A549 (cell line): ENCODE measurements at regions not wholly inside any gene's neighbourhood (a gene's known extent, or its start where the extent isn't known, plus 50 kb on each side); places are given as distances from the start of the nearest gene placed in this dataset.

Experiments used
- ATAC-seq, 2 experiments: fragments of 200-7000 bp in 1 of 2; fragments of >200 bp in 1 of 2; cut with Nextera tagmentation in 1 of 2; cut with Tn5 transposase in 1 of 2; 3 replicates each; pipeline versions ENCODE4 v1.8.0 to v1.9.1; 2018 to 2020; ENCODE audit warnings: mild to moderate bottlenecking in 1 of 2, moderate library complexity in 1 of 2
- CTCF ChIA-PET: fragments of 300-600 bp; sonication (Branson Sonifier 250); formaldehyde crosslinking; extraction: SDS; loops from one replicate; lab custom pipeline; 2021; ENCODE audit warnings: antibody characterized with exemption, inconsistent platforms; lab: Yijun Ruan, JAX
- POLR2A ChIA-PET: fragments of 350-600 bp; formaldehyde crosslinking; extraction: SDS; loops from one replicate; lab custom pipeline; 2021; ENCODE audit warnings: antibody characterized with exemption, inconsistent platforms; lab: Yijun Ruan, JAX
- DNase-seq, 2 experiments: peaks; one replicate each; pipeline versions ENCODE4 v3.0.0 to v3.0.0-alpha.2; 2011 to 2016; ENCODE audit warnings: low read depth in 1 of 2, low spot score in 1 of 2
- FAIRE-seq: peaks from 2 replicates; lab custom pipeline; 2011; peaks lifted over from hg19 to GRCh38; lab: Jason Lieb, UNC
- H3K27ac ChIP-seq, 2 experiments: fragments of >200 bp; sonication (Bioruptor Twin); formaldehyde crosslinking; 3 replicates each; pipeline ENCODE4 v1.5.1; 2016 to 2017
- H3K4me1 ChIP-seq: fragments of >200 bp; sonication (Bioruptor Twin); formaldehyde crosslinking; 3 replicates; pipeline ENCODE4 v1.6.1; 2016
- H3K4me2 ChIP-seq: fragments of >200 bp; sonication (Bioruptor Twin); formaldehyde crosslinking; 3 replicates; pipeline ENCODE4 v1.6.1; 2016
- H3K4me3 ChIP-seq: fragments of >200 bp; sonication (Bioruptor Twin); formaldehyde crosslinking; 3 replicates; pipeline ENCODE4 v1.5.1; 2016
- H3K9me3 ChIP-seq: fragments of >200 bp; sonication (Bioruptor Twin); formaldehyde crosslinking; 3 replicates; pipeline ENCODE4 v1.6.1; 2016
- BHLHE40 ChIP-seq: IDR thresholded peaks from 2 replicates; pipeline ENCODE4 v1.6.1; 2012; ENCODE audit warnings: low read depth, low read length, inconsistent platforms
- CBX8 ChIP-seq: fragments of 200-600 bp; sonication (generic); IDR thresholded peaks from 2 replicates; pipeline ENCODE4 v1.6.1; 2016
- CEBPB ChIP-seq, 2 experiments: fragments of >200 bp in 1 of 2; sonication (Bioruptor Twin) in 1 of 2; formaldehyde crosslinking in 1 of 2; IDR thresholded peaks; 2 replicates each; pipeline ENCODE4 v1.6.1; 2012 to 2016
- CHD4 ChIP-seq: fragments of 200-600 bp; sonication (generic); IDR thresholded peaks from 2 replicates; pipeline ENCODE4 v1.6.1; 2016; ENCODE audit warnings: antibody characterized with exemption, mild to moderate bottlenecking, borderline replicate concordance
- EHMT2 ChIP-seq: fragments of 200-600 bp; sonication (generic); IDR thresholded peaks from 2 replicates; pipeline ENCODE4 v1.6.1; 2016; ENCODE audit warnings: antibody characterized with exemption, low read depth, mild to moderate bottlenecking, moderate library complexity
- ESRRA ChIP-seq: fragments of 150-350 bp; IDR thresholded peaks from 2 replicates; pipeline ENCODE4 v1.6.1; 2014; ENCODE audit warnings: mild to moderate bottlenecking, low read length, borderline replicate concordance
- FOXS1 ChIP-seq: fragments of 250-450 bp; sonication (Bioruptor Pico); IDR thresholded peaks from 2 replicates; pipeline ENCODE4 v1.5.0; 2020; ENCODE audit warnings: mild to moderate bottlenecking, moderate library complexity
- HDAC2 ChIP-seq: fragments of 200-600 bp; sonication (generic); IDR thresholded peaks from 2 replicates; pipeline ENCODE4 v1.6.1; 2016
- HOXB5 ChIP-seq: fragments of 250-450 bp; sonication (Bioruptor Pico); IDR thresholded peaks from 2 replicates; pipeline ENCODE4 v1.5.0; 2020; ENCODE audit warnings: mild to moderate bottlenecking, moderate library complexity
- MAFK ChIP-seq: fragments of 450-650 bp; IDR thresholded peaks from 2 replicates; pipeline ENCODE4 v1.6.1; 2014; ENCODE audit not compliant: partially characterized antibody
- MYC ChIP-seq: IDR thresholded peaks from 2 replicates; pipeline ENCODE4 v1.6.1; 2012; ENCODE audit warnings: mild to moderate bottlenecking, inconsistent platforms, low read length, improper control_type of control experiment, borderline replicate concordance
- NPAS2 ChIP-seq: fragments of 250-450 bp; sonication (Bioruptor Pico); IDR thresholded peaks from 2 replicates; pipeline ENCODE4 v1.8.0; 2022; ENCODE audit warnings: mild to moderate bottlenecking, moderate library complexity, borderline replicate concordance
- NR3C1 ChIP-seq: fragments of >200 bp; sonication (Bioruptor Twin); formaldehyde crosslinking; IDR thresholded peaks from 3 replicates; pipeline ENCODE4 v1.6.1; 2017
- POLR2A ChIP-seq: IDR thresholded peaks from 2 replicates; pipeline ENCODE4 v1.6.1; 2012; ENCODE audit warnings: mild to moderate bottlenecking, low read length
- POLR2AphosphoS2 ChIP-seq: conservative IDR thresholded peaks from 2 replicates; pipeline ENCODE4 v1.6.1; 2012; ENCODE audit warnings: low read length, improper control_type of control experiment, inconsistent platforms
- RCOR1 ChIP-seq: fragments of 150-350 bp; IDR thresholded peaks from 2 replicates; pipeline ENCODE4 v1.6.1; 2014; ENCODE audit warnings: antibody characterized with exemption, low read length, low read depth
- RNF2 ChIP-seq: fragments of 200-600 bp; sonication (generic); IDR thresholded peaks from 2 replicates; pipeline ENCODE4 v1.6.1; 2016; ENCODE audit warnings: low read depth, mild to moderate bottlenecking, antibody characterized with exemption, moderate library complexity, borderline replicate concordance
- TFCP2L1 ChIP-seq: fragments of 250-450 bp; sonication (Bioruptor Pico); IDR thresholded peaks from 2 replicates; pipeline ENCODE4 v1.5.0; 2021; ENCODE audit warnings: mild to moderate bottlenecking
- ZC3H11A ChIP-seq: fragments of 450-650 bp; IDR thresholded peaks from 2 replicates; pipeline ENCODE4 v1.6.1; 2014; ENCODE audit warnings: antibody characterized with exemption, mild to moderate bottlenecking
- ZNF302 ChIP-seq: fragments of 250-450 bp; sonication (Bioruptor Pico); IDR thresholded peaks from 2 replicates; pipeline ENCODE4 v1.9.0; 2021; ENCODE audit warnings: inconsistent platforms, mild to moderate bottlenecking, moderate library complexity
- whole genome bisulfite sequencing: methylation state at CpG from one replicate; pipeline ENCODE4 v1.1.6; 2017; ENCODE audit errors: missing lambda C conversion rate; 5-methylcytosine and 5-hydroxymethylcytosine counted together
- TF ChIP-seq, protein P1 (sequence below): fragments of >200 bp; sonication (Bioruptor Twin); formaldehyde crosslinking; IDR thresholded peaks from 3 replicates; pipeline ENCODE4 v1.5.1; 2016
- TF ChIP-seq, protein P2 (sequence below): fragments of >200 bp; sonication (Bioruptor Twin); formaldehyde crosslinking; IDR thresholded peaks from 3 replicates; pipeline ENCODE4 v1.6.1; 2016
- TF ChIP-seq, protein P3 (sequence below): fragments of 200-600 bp; sonication (generic); IDR thresholded peaks from 2 replicates; pipeline ENCODE4 v1.6.1; 2016; ENCODE audit warnings: antibody characterized with exemption, mild to moderate bottlenecking, moderate library complexity
- TF ChIP-seq, protein P4 (sequence below): IDR thresholded peaks from 2 replicates; pipeline ENCODE4 v1.6.1; 2012; ENCODE audit warnings: low read depth, borderline replicate concordance
- TF ChIP-seq, protein P5 (sequence below): fragments of 150-350 bp; IDR thresholded peaks from 2 replicates; pipeline ENCODE4 v1.6.1; 2014; ENCODE audit warnings: low read depth, mild to moderate bottlenecking, low read length

DNA sequence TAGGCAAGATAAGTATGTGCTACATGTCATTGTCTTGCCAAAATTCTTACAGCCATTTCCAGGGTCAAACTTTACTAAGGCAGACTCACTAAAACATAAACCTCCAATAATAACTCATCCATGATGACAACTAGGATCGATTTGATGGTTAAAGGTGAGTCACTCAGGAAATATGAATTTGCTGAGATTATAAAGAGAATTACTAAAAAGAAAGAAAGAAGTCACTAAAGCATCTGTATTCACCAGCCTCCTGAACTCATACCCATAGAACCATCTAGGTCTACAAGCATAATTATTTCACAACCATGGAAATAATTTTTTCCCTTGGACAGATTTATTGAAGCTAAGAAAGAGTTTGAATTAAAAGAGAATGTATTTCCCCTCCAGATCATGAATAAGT lies 258.6 kb downstream of the TLE1 start (continued):
- TF ChIP-seq, protein P1, sequence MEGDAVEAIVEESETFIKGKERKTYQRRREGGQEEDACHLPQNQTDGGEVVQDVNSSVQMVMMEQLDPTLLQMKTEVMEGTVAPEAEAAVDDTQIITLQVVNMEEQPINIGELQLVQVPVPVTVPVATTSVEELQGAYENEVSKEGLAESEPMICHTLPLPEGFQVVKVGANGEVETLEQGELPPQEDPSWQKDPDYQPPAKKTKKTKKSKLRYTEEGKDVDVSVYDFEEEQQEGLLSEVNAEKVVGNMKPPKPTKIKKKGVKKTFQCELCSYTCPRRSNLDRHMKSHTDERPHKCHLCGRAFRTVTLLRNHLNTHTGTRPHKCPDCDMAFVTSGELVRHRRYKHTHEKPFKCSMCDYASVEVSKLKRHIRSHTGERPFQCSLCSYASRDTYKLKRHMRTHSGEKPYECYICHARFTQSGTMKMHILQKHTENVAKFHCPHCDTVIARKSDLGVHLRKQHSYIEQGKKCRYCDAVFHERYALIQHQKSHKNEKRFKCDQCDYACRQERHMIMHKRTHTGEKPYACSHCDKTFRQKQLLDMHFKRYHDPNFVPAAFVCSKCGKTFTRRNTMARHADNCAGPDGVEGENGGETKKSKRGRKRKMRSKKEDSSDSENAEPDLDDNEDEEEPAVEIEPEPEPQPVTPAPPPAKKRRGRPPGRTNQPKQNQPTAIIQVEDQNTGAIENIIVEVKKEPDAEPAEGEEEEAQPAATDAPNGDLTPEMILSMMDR, result no peak
- TF ChIP-seq MAFK, result no peak
- no peak for TF ChIP-seq TFCP2L1 (CRISPR knock-in tag)

DNA sequence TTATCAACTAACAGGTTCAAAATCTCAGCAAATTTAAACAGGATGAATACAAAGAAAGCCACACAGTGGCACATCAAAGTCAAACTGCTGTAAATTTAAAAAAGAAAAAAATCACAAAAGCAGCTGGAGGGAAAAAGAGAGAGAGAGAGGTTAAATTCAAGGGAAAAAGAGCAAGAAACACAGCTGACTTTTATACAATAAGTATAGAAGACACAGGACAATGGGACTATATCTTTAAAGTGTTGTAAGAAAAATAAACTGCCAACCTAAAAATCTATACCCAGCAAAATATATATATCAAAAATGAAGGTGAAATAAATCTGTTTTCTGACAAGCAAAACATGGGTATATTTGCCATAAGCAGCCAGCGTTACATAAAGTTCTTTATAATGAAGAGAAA lies 261.5 kb downstream of the TLE1 start:
- H3K4me3 ChIP-seq, result no peak overlapping the region
- H3K9me3 ChIP-seq, result peaks cover 23% of the 10 kb centered on the region
- TF ChIP-seq, protein P2, sequence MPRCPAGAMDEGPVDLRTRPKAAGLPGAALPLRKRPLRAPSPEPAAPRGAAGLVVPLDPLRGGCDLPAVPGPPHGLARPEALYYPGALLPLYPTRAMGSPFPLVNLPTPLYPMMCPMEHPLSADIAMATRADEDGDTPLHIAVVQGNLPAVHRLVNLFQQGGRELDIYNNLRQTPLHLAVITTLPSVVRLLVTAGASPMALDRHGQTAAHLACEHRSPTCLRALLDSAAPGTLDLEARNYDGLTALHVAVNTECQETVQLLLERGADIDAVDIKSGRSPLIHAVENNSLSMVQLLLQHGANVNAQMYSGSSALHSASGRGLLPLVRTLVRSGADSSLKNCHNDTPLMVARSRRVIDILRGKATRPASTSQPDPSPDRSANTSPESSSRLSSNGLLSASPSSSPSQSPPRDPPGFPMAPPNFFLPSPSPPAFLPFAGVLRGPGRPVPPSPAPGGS, result no peak
- TF ChIP-seq BHLHE40 (no peak), NPAS2 (CRISPR knock-in tag) (no peak), HDAC2 (no peak)
- TF ChIP-seq, protein P3, sequence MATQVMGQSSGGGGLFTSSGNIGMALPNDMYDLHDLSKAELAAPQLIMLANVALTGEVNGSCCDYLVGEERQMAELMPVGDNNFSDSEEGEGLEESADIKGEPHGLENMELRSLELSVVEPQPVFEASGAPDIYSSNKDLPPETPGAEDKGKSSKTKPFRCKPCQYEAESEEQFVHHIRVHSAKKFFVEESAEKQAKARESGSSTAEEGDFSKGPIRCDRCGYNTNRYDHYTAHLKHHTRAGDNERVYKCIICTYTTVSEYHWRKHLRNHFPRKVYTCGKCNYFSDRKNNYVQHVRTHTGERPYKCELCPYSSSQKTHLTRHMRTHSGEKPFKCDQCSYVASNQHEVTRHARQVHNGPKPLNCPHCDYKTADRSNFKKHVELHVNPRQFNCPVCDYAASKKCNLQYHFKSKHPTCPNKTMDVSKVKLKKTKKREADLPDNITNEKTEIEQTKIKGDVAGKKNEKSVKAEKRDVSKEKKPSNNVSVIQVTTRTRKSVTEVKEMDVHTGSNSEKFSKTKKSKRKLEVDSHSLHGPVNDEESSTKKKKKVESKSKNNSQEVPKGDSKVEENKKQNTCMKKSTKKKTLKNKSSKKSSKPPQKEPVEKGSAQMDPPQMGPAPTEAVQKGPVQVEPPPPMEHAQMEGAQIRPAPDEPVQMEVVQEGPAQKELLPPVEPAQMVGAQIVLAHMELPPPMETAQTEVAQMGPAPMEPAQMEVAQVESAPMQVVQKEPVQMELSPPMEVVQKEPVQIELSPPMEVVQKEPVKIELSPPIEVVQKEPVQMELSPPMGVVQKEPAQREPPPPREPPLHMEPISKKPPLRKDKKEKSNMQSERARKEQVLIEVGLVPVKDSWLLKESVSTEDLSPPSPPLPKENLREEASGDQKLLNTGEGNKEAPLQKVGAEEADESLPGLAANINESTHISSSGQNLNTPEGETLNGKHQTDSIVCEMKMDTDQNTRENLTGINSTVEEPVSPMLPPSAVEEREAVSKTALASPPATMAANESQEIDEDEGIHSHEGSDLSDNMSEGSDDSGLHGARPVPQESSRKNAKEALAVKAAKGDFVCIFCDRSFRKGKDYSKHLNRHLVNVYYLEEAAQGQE, result no peak
- FAIRE-seq (no peak), ATAC-seq (no peak), DNase-seq (no peak)
- CTCF ChIA-PET, result no interaction called here
- POLR2A ChIA-PET, result no interaction called here
- H3K4me2 ChIP-seq, result no peak overlapping the region
- WGBS, result 89% methylated on average over 1 of the region's 1 CpG
- no peaks in the 10 kb centered on the region for H3K4me1 ChIP-seq
- H3K27ac ChIP-seq, result no peak overlapping the region

DNA sequence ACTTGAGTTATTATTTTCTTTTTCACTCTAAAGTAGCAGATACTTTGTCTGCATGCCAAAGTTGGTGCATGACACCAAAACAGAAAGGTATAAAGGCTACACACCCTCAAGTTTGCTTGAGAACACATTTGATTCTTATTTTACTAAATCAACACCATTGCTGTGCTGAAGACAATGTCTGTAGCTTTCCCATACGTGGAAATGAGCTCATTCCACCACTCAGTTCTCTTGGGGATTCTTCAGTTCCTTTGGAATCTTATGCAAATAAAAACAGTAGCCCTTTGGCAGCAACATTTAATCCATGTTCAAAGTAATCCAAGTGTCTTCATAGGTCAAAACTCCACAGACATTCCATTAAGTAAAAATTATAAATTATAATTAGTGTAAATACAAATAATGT lies 264.9 kb downstream of the TLE1 start:
- FAIRE-seq, result no peak
- H3K9me3 ChIP-seq, result peaks cover 32% of the 10 kb centered on the region
- H3K4me3 ChIP-seq, result no peak overlapping the region
- POLR2A ChIA-PET, result no interaction called here
- CTCF ChIA-PET, result no interaction called here
- H3K4me1 ChIP-seq, result no peaks in the 10 kb centered on the region
- H3K27ac ChIP-seq, result no peak overlapping the region
- H3K4me2 ChIP-seq, result no peak overlapping the region
- no peak for ATAC-seq
- TF ChIP-seq CEBPB (IDR thresholded peaks at IDR 0.05) (no peak), ZNF302 (CRISPR knock-in tag) (no peak), NR3C1 (no peak), EHMT2 (no peak), RCOR1 (no peak), POLR2AphosphoS2 (no peak), CHD4 (no peak), CBX8 (no peak), MYC (no peak), HOXB5 (CRISPR knock-in tag) (no peak), TFCP2L1 (CRISPR knock-in tag) (no peak), ESRRA (no peak), ZC3H11A (no peak), RNF2 (no peak), FOXS1 (CRISPR knock-in tag) (no peak), HDAC2 (no peak), POLR2A (no peak)
- TF ChIP-seq, protein P4, sequence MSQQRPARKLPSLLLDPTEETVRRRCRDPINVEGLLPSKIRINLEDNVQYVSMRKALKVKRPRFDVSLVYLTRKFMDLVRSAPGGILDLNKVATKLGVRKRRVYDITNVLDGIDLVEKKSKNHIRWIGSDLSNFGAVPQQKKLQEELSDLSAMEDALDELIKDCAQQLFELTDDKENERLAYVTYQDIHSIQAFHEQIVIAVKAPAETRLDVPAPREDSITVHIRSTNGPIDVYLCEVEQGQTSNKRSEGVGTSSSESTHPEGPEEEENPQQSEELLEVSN, result no peak
- TF ChIP-seq, protein P5, sequence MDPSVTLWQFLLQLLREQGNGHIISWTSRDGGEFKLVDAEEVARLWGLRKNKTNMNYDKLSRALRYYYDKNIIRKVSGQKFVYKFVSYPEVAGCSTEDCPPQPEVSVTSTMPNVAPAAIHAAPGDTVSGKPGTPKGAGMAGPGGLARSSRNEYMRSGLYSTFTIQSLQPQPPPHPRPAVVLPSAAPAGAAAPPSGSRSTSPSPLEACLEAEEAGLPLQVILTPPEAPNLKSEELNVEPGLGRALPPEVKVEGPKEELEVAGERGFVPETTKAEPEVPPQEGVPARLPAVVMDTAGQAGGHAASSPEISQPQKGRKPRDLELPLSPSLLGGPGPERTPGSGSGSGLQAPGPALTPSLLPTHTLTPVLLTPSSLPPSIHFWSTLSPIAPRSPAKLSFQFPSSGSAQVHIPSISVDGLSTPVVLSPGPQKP, result no peak
- no peak for DNase-seq
- 3% methylated on average over 1 of the region's 1 CpG for WGBS
